GM12874 (cell line): ENCODE measurements at regions not wholly inside any gene's neighbourhood (a gene's known extent, or its start where the extent isn't known, plus 50 kb on each side); places are given as distances from the start of the nearest gene placed in this dataset.

Source experiments
- CTCF ChIP-seq: IDR thresholded peaks from 2 replicates; pipeline ENCODE4 v1.5.1; 2011; ENCODE audit warnings: low read depth, mild to moderate bottlenecking, control low read depth, low read length, moderate library complexity; ENCODE audit not compliant: insufficient read depth

DNA sequence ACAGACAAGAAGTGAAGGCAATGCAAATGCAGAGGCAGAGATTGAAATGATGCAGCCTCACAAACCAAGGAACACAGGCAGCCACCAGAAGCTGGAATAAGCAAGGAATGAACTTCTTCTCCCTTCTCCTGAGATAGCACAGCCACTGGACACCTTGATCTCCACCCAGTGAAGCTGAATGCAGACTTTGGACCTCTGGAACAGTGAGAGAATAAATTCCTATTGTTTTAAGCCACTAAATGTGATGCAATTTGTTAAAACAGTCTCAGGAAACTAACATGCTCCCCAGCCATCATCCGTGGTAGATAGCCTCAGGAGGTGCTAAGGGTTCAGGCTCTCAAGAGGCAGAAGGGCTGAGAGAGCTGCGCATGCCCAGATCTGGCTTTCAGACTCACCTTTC, 512.2 kb upstream of the ZNF608 start:
- no peak for TF ChIP-seq CTCF

DNA sequence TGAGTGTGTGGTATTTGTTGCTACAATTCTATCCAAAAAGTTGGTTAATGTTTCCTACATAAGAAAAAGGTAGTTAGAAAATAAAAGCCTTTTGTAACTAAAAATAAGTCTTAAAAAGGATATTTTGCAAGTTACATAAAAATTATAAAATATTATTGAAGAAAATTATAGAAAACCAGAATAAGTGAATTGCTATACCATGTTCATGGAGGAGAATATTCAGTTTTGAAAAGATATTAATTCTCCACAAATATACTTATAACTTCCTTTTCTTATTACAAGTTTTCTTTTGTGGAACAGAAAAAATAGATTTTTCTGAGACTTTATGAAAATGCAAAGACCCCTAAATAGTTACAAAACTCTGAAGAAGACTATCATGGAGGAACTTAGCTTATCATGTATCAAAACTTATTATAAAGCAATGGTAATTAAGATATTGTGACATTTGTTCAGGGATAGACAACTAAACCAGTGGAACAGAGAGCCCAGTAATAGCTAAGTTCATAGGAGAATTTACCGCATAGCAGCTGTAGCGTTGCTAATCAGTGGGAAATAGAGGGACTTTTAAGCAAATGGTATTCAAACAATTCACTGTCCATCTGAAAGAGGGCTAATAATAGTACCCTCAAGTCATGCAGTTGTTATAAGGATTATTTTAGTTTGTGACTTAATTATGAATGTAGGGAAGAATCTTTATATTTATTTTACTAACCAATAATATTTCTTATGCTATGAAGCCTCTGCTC, 515.2 kb upstream of the ZNF608 start:
- TF ChIP-seq CTCF, result no peak

GRCh38 chr5:125262782-125263181, 516.3 kb upstream of the ZNF608 start:
- no peak for TF ChIP-seq CTCF

DNA sequence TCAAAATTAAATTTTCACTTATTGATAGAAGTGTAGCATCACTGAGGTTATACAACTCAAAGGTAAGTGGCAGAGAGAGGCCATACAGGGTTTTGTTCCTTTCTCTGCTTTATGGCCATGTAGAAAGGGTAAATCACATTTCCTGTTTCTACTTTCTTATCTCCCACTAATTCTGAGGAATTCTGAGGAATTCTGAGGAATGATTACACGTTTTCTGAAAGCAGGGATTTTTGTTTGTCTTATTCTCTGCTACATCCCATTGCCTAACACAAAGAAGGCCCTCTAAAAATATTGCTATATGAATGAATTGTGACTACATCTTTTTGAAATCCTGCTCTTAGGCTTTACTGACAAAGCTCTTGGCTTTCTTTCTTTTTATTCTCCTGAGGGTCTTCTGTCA, 516.9 kb upstream of the ZNF608 start:
- TF ChIP-seq CTCF, result no peak

- TF ChIP-seq CTCF, result no peak
These were observed 519.7 kb upstream of the ZNF608 start for GRCh38 chr5:125266106-125266505.

- TF ChIP-seq CTCF, result no peak
These were observed 521.3 kb upstream of the ZNF608 start for GRCh38 chr5:125267636-125268248.

DNA sequence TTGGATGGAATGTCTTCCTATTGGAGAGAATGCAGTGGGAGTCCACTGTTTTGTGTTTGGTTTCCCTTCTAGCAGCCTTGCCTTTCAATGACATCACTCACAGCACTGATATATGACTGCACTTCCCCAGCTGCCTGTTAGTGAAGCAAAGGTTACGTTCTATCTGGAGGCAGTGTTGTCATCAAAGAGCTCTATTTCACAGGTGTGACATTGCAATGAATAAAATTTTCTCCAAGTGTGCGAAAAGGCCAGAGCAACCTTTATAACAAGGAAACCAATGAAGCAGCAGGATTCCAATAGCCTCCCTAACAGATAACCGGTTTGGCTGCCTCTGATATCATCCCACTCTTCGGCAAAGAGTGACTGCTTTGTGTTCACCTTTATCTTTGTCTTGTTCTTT, 523.5 kb upstream of the ZNF608 start:
- TF ChIP-seq CTCF, result no peak
